HG03558 (cell line): ENCODE measurements at regions not wholly inside any gene's neighbourhood (a gene's known extent, or its start where the extent isn't known, plus 50 kb on each side); places are given as distances from the start of the nearest gene placed in this dataset.

Experiments
- ATAC-seq: cut with Tn5 transposase; IDR thresholded peaks from one replicate; pipeline ENCODE4 v1.9.1; 2021; ENCODE audit warnings: moderate number of reproducible peaks; ENCODE audit not compliant: unreplicated experiment; ENCODE audit errors: extremely low read depth

DNA sequence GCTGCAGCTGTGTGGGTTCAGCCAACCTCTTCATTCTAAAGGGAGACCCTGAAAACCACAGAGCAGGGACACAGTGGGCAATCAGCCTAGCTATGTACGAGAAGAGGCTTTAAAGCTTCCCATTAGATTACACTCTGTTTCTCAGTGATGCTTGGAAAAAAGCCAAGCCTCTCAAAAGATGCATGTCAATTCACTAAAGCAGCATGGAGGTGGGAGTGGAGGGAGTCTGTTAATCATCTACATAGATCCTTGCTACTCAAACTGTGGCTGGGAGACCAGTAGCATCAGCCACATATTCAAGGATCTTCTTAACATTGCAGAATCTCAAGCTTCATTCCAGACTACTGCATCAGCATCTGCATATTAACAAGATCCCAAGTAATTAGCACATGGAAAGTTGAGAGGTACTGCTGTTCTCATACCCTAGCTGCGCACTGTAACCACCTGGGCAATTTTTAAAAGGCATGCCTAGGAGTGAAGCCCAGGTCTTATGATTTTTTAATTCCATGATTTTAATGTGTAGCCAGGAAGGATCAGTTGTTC lies 305.9 kb downstream of the PMP22 start:
- no peak for ATAC-seq

DNA sequence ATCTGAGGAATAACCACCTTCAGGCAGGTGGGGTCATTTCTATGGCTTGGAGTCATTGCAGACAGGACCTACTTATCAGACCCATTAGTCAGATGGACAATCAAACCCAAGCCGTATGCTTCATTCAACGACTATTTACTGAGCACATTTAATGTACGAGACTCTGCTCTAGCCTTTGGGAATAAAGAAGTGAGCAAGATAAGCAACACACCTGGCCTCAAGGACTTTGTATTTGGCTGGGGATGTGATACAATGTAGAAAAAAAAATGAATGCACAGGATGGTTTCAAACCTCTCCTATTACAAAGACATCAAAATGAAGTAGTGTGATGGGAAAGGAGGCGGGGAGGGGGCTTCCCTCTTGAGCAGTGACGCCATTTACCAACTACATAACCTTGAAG lies 311.7 kb downstream of the PMP22 start:
- ATAC-seq, result no peak

DNA sequence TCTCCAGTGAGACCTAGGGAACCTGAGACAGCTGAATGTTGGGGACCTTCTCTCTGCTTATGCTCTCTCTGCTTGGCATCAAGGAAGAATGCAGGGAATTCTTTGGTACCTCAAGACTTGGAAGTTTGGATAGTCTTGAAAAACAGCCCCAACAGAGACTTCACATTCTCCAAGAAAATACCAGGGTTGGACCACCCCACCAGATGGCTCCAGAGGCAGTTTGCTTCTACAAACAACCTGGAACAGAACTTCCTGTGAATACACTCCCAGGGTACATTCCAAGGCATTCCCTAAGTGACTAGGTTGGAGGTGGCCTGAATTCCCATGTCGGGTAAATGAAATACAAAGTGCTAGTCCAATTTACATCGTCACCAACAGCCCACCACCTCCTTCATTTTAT lies 314.4 kb downstream of the PMP22 start:
- ATAC-seq, result no peak

DNA sequence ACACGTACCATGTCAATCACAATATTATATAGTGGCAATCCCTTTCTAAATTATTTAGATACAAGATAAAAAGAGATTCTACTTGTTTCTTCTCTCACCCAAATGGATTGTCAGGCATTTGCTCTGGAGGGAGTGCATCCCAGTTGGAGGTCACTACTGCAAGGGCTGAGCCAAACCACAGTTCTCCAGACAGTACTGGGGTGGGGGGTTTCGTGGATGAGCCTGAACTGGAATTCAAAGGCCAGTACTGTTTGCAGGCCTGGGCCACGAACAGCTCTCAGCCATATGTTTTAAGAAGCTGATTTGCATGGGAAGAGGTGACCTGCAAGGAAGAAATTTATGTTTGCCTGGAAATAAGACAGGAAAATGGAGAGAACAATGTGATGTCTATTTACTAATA lies 314.9 kb downstream of the PMP22 start:
- ATAC-seq, result no peak

DNA sequence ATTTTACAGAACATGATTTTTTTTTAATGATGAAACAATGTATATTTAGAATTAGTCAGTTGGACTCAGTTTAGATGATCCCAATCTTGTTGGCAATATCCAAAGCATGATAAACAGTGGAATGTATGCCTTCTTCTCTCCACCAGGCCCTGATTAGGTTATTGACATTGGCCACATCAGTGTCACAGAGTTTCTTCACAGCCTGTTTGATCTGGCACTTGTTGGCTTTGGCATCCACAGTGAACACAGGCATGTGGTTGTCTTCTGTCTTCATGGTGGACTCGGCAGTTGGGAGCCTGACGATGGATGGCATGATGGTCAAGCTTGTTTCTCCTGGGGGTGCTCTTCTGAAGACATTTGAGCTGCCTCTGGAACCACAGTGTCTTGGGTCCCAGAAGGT lies 317.5 kb downstream of the PMP22 start:
- no peak for ATAC-seq

DNA sequence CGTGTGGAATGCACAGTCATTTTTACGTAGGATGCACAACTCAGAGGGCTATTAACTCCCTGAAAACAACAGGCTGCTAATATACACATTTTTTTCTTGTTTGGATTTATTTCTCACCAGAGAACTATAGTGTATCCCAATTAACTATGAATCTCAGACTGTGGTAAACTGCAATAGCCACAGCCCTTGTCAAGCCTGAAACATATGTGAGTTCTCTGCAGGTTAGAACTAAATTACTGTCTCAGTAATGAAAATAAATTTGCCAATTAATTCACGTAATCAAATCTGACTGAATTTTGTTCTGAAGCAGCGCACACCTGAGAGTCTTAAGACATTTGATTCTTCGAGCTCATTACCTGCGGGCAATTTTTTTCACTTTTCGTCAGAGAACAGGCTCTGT lies 318.6 kb downstream of the PMP22 start:
- ATAC-seq, result no peak

DNA sequence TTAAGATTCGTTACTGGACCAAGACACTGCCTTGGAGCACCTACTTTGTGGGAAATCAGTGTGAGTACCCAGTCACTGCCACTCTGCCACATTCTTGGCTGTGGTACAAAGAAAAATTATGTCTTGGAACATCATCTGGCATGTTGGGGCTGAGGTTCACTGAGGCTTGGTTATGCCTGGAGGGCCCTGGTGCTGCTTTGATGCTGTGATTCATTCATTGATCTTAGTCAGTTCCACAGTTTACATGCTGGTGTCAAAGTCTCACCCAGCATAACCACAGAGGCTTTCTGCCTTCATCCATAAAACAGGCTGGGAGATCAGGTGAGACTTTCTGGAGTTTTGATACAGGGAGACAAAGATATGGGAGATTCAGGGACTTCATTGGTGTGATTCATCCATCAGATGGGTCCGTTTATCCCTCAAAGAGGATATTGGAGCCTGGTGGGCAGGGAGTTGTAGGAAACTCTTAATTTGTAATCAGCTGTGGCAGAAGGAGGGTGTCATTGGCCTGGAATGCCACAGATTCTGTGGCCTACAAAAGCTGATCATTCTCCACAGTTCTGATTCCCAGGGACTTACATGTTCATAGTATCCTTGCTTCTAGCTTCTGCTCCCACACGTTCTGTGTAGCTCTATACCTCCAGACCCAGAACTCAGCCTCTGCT lies 322.5 kb downstream of the PMP22 start:
- no peak for ATAC-seq

DNA sequence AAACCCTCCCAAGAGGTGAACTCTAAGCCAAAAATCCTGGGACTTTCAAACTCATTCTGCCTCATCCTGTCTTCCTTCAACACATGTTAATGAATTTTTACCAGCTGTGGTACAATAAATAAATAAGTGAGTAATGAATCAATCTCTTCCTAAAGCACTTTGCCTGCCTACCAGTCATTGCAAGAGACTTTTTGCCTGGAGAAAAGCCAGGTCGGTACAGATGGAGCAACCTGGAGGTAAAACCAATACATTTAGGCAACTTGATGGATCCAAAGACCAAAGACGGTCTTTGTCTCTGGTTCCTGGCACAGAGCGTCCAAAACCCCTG lies 324.2 kb downstream of the PMP22 start:
- ATAC-seq, result no peak

DNA sequence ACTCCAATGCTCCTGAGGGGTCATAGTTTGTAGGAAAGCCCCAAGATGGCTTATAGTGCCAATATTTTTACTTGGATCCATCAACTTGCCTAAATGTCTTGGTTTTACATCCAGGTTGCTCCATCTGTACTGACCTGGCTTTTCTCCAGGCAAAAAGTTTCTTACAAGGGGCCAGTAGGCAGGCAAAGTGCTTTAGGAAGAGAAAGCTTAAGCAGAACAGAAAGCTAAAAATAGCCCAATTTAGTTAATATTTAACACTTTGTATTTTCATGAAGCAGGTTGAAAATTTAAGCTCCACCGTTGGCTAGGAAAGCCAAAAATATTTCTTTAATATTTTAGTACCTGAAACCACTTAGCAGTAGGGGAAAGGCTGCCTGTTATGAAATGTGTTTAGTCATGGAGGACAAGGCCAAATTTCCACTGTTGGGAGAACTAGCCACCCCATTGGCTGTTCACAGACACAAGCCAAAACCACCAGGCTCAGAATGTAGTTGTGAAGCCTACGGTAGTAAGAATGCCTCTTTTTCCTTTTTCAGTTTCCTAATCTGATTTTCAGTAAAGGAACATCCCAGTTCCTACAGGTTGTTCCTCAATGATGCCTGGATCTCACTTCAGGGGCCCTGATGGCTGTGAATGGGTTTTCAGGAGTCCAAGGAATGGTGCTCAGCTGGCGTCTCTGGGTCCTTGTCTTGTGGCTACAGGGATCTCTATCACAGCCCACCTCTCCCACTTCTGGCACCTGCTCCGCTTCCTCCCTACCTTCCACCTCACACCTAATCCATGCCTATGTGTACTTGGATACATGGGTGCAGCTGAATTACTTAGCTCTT lies 324.8 kb downstream of the PMP22 start:
- no peak for ATAC-seq

DNA sequence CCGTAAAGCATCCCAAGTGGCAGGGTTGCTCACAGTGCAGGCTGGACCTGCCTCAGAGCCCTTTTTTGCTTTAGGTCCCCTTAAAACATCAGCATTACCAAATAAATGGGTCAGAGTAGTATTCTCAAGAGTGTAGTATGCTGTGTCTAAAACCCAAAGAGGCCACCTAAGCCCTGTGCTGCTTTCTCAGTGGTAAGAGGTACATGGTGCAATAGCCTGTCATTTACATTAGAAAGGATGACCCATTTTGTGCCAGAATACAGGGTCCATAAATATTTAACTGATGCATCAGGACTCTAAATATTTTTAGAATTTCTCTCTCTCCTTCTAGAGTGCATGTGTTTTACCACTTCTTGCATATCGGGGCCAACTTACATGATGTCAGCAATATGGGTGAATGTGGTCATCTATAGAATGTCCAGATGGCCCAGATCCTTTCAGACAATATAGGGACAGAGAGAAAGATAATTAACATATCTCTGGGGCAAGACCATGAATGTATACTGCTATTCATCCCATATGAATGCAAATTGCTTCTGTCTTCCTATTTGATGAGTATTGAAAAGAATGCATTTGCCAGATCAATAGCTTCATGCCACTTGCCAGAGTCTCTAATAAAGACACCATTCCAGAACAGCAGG lies 329.2 kb downstream of the PMP22 start:
- no peak for ATAC-seq

DNA sequence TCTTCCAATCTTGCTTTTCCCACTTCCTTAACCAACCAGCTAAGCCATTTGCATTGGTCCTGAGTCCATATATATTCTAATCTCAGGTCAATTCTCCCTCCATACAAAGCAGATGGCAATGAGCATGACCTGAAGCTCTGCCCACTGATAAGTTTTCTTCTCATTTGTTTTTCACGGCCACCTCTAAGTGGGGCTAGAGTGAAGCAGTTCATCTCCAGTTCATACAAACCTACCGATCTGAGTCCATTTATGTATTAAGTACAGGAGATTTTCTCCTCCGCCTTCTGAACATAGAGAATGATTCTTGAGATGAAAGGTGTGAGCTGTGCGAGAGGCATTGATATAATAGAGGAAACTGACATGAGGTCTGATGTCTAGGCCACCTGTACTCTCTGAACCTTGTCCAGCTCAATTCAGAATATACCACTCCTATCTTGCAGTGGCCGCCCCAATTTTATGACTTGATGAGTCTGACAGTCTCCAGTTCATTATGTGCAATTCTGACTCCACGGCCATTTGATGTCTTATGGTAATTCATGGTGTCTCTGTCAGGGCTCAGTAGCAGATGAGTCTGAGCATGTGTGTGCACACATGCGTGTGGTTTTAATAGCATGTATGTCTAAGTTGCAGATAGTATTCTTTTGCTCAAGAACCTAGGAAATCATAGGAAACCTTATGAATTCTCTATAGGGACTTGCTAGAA lies 329.8 kb downstream of the PMP22 start:
- no peak for ATAC-seq

DNA sequence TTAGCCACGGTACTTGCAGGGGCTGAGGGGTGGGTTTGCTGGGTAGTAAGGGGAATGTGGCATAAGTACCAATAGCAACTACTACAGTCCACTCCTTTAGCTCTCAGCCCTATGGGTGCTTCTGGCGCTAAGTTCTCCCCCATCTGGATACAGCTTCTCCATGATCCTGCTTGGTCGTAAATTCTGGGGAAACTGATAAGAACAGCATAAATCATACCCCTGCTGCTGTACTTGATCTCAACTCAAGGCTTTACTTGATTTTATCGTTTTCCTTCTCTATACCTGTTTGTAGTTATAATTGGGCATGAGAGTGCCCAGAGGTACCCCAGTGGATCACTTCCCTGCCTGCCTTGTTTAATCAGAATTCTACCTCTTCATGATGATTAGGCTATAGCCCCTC lies 331.4 kb downstream of the PMP22 start:
- ATAC-seq, result no peak

DNA sequence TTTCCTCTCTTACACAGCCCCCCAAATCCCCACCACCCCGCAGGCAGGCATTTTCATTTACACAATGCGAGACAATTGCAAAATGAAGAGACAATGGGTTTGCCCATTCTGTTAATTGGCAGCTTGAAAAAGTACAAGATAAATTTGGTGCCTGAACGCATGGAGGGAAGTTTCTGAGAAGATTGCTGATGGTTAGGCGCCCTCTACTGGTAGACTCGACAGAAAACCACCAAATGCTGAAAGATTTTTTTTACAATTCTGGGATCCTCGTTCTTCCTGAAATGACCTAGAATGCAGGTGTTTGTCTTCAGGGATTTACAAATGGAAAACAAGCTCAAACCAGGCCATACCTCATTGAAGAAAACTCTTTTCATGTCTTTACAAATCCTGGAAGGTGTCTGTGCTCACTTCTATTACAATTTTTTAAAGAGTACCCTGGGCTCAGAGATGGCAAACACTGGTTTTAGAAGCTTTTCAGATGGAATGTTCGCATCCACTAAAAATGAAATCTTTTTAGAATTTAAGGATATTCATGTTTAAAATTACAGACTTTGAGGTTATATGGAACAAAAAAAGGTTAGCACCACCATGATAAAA lies 338.5 kb downstream of the PMP22 start:
- no peak for ATAC-seq

DNA sequence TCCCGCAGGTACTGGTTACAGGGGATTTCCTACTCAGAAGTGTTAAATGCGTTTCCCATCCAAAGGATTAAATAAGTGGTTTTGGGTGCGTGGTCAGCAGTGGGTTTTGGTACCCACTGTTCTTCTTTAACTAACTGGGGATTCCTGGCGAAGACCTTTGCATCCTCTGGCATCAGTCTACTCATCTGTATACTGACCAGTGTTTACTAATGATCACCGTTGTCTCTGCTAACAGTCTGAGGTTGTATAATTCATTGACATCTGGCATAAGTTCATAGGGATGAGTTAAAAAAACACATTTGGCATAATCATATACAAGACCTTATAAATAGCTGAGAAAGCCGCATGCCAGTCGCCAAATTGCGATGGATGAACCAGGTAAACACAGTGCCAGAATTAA lies 339.1 kb downstream of the PMP22 start:
- no peak for ATAC-seq

DNA sequence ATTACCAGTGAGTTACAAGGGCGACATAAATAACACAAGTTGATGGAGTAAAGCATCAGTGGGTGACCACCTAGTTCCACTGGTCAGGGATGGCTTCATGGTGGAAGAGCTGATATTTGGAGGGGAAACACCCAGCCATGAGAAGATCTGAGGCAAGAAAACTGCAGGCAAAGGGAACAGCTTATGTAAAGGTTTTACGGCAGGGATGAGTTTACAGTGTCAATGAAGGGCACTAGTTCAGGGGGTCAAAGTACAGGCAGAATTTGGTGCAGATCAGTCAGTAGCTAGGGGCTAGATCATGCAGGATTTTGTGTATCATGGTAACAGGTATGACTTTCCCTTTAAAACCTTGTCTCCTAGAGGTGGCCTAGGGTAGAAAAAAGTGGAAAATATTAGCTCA lies 339.6 kb downstream of the PMP22 start:
- ATAC-seq, result no peak

DNA sequence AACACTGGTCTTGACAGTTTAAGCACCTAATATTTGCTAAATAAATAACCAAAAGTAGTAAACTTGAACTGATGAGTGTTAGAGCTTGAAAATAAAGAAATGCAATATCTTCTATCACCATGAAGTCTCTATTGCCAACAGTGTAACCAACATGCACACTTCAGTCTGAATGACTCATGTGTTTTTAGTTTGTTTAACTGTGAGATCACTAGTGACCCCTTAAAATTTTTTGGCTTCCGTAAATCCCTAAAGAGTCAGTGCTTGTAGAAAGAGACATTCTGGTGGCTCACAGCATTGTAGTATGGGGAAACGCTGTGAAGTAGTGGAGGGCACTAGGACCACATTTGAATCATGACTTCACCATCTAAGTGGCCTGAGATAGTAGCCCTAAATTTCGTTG lies 341.1 kb downstream of the PMP22 start:
- ATAC-seq, result no peak

DNA sequence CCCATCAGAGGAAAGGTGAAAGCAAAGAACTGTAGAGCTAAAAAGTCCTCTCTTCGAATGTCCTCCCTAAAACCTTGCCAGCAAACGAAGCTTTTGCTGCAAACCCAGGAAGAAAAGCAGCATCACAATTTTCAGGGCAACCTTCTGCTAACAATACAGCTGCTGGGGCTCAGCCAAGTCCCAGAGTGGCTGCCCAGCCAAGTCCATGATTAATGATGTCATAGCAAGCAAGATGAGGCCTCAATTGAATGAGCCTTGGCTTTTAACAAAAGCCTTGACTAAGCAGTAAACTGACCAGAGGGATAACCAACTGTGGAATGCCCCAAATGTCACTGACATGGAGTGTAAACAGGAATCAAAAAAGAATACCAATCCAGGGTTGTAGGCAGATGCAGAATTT lies 342.7 kb downstream of the PMP22 start:
- no peak for ATAC-seq

DNA sequence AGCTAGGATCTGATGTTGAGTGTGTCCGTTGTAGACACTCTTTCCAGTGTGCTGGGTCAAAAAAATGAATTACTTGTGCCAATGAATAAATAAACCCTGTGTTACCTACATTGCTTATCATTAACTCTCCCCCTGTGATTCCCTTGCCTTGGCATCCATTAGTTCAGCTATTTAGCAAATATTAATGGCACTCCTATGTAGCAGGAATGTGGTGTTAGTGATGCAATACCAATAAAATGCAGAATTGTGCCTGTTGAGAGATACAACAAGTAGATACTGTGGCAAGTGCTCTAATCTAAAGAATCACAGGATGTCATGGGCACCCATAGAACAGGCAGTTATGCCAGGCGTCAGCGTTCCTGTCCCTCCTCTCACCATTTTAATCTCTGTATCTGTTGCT lies 343.2 kb downstream of the PMP22 start:
- no peak for ATAC-seq

DNA sequence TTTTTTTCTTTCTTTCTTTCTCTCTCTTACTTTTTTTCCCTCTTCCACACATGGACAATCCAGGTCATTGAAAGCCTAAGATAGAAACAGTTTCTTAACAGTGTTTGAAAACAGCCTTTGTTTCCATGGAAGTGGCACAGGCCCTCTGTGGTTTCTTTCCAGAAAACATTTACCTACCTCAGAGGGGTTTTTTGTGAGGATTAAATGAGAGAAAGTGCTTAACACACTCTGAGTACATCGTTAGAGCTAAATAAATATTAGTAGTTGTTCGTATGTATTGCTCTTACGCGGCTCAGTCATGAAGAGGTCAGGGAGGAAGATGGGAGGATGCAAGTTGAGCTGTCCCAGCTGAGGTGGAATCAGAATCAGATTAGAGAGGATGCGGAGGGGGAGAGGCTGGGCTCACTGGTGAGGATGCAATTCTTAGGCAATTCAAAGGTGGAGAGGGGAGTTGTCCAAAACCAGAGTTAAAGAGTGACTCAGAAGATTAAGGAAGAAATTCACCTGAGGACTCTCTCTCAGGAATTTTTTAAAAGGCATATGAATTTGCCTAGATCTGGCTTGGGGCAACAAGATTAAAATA lies 345.4 kb downstream of the PMP22 start:
- ATAC-seq, result no peak

DNA sequence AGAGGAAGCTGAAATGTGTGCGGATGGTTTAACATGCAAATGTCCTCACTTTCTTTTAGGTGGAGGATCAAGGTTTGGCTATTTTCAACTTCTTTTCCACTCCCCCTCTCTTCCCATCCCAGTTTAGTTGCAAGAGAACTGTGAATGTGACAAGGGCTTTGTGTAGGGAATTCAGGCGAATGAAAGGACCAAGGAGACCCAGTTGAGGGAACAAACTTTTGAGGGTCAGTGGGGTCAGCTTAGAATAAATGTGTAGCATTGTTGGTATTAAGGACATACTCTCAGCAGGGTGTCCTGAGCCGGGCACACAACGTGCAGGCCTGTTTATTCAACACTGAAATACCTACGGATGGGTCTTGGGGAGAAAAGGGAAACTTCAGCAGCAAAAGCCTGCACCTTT lies 346.0 kb downstream of the PMP22 start:
- no peak for ATAC-seq
